ENCODE measurements at regions not wholly inside any gene's neighbourhood (a gene's known extent, or its start where the extent isn't known, plus 50 kb on each side); places are given as distances from the start of the nearest gene placed in this dataset.

- DNase-seq (ENCODE audit: low read depth, low spot score) (no peak), FAIRE-seq (no peak), ATAC-seq (no peak)
- no peak overlapping the region for H2AFZ ChIP-seq (ENCODE audit: control insufficient read depth, low read depth, low read length)
- no peaks in the 10 kb centered on the region for H3K27me3 ChIP-seq (replicated peaks in 1 of 2; ENCODE audit: control insufficient read depth in 2 of 2, insufficient read depth in 2 of 2, low read length in 1 of 2)
- no peak overlapping the region for H3K9ac ChIP-seq (ENCODE audit: control insufficient read depth, insufficient read depth, low read length)
- TF ChIP-seq SMARCA5 (IDR thresholded peaks at IDR 0.05) (no peak), EZH2 (IDR thresholded peaks at IDR 0.05; ENCODE audit: borderline replicate concordance, control insufficient read depth, low read depth, low read length) (no peak), EGR1 (IDR thresholded peaks at IDR 0.05; ENCODE audit: borderline replicate concordance in 1 of 2, low read depth in 2 of 2, low read length in 2 of 2) (no peak), CBX3 (IDR thresholded peaks at IDR 0.05; ENCODE audit: borderline replicate concordance, low read depth) (no peak), POLR2A (IDR thresholded peaks at IDR 0.05; ENCODE audit: low read depth, low read length) (no peak), CEBPB (IDR thresholded peaks at IDR 0.05; ENCODE audit: borderline replicate concordance in 1 of 2, low read depth in 2 of 2, low read length in 2 of 2) (no peak), SP1 (IDR thresholded peaks at IDR 0.05; ENCODE audit: low read depth, low read length) (no peak), NFYB (IDR thresholded peaks at IDR 0.05; ENCODE audit: insufficient read depth, low read depth, low read length) (no peak), NBN (IDR thresholded peaks at IDR 0.05) (no peak), BMI1 (IDR thresholded peaks at IDR 0.05; ENCODE audit: borderline replicate concordance) (no peak), ATF2 (IDR thresholded peaks at IDR 0.05; ENCODE audit: low read length) (no peak), ZNF687 (IDR thresholded peaks at IDR 0.05) (no peak), IRF5 (IDR thresholded peaks at IDR 0.05; ENCODE audit: borderline replicate concordance) (no peak), RAD21 (IDR thresholded peaks at IDR 0.05; ENCODE audit: insufficient read depth, low read depth, low read length) (no peak), CBFB (IDR thresholded peaks at IDR 0.05; ENCODE audit: low read depth) (no peak), FOS (IDR thresholded peaks at IDR 0.05; ENCODE audit: borderline replicate concordance, extremely low read depth, insufficient read length) (no peak)
- H3K4me2 ChIP-seq (ENCODE audit: control insufficient read depth, insufficient read depth): no peak overlapping the region
- 0% methylated on average over 1 of the region's 1 CpG for WGBS (ENCODE audit: insufficient coverage, insufficient replicate concordance, low lambda C conversion rate, missing lambda C conversion rate)
- no peak overlapping the region for H3K27ac ChIP-seq (ENCODE audit: control insufficient read depth, insufficient read depth)
- no peaks in the 10 kb centered on the region for H4K20me1 ChIP-seq (ENCODE audit: control insufficient read depth, insufficient read depth)
- H3K4me3 ChIP-seq: no peak overlapping the region
- in situ Hi-C loops (cut with MboI) (no loop called here), intact Hi-C loops (cut with micrococcal nuclease; ENCODE audit: unreplicated experiment) (no loop called here)
- ChIA-PET RAD21 (ENCODE audit: unreplicated experiment) (no interaction called here), CTCF (no interaction called here), POLR2A (no interaction called here), SMC1A (ENCODE audit: uncharacterized antibody, unreplicated experiment) (no interaction called here)
- no peaks in the 10 kb centered on the region for H3K36me3 ChIP-seq (ENCODE audit: control insufficient read depth in 2 of 2, insufficient read depth in 2 of 2, low read length in 1 of 2)
- no peaks in the 10 kb centered on the region for H3K79me2 ChIP-seq (ENCODE audit: control insufficient read depth, insufficient read depth, low read length)
- H3K9me3 ChIP-seq (replicated peaks; ENCODE audit: control insufficient read depth, insufficient read depth, low read length): no peaks in the 10 kb centered on the region
- no TSS peak for BruUV-seq (replicated peaks)
- no peaks in the 10 kb centered on the region for H3K4me1 ChIP-seq (ENCODE audit: control insufficient read depth, insufficient read depth, low read length)
These were observed 722.1 kb upstream of the DPPA4 start for GRCh38 chr3:110059431-110059830.

Measured in GM12878 (cell line).